SJCRH30 (cell line): ENCODE measurements at regions not wholly inside any gene's neighbourhood (a gene's known extent, or its start where the extent isn't known, plus 50 kb on each side); places are given as distances from the start of the nearest gene placed in this dataset.

Experiments
- DNase-seq, 2 experiments: peaks; one replicate each; pipeline ENCODE4 v3.0.0-alpha.2; 2015 to 2020
- H3K27ac ChIP-seq: fragments of 250-450 bp; sonication (Bioruptor Pico); 2 replicates; pipeline ENCODE4 v1.5.1; 2020; ENCODE audit warnings: mild to moderate bottlenecking, moderate library complexity
- H3K27me3 ChIP-seq: fragments of 250-450 bp; sonication (Bioruptor Pico); 2 replicates; pipeline ENCODE4 v1.5.1; 2020; ENCODE audit warnings: mild to moderate bottlenecking, moderate library complexity
- H3K36me3 ChIP-seq: fragments of 250-450 bp; sonication (Bioruptor Pico); 2 replicates; pipeline ENCODE4 v1.5.1; 2020; ENCODE audit warnings: mild to moderate bottlenecking, moderate library complexity
- H3K4me1 ChIP-seq: fragments of 250-450 bp; sonication (Bioruptor Pico); 2 replicates; pipeline ENCODE4 v1.5.1; 2020; ENCODE audit warnings: mild to moderate bottlenecking, moderate library complexity
- H3K4me3 ChIP-seq: fragments of 250-450 bp; sonication (Bioruptor Pico); 2 replicates; pipeline ENCODE4 v1.5.1; 2020; ENCODE audit warnings: mild to moderate bottlenecking, moderate library complexity
- H3K9me3 ChIP-seq: fragments of 250-450 bp; sonication (Bioruptor Pico); replicated peaks from 2 replicates; pipeline ENCODE4 v1.5.1; 2020; ENCODE audit warnings: mild to moderate bottlenecking, moderate library complexity

GRCh38 chr7:41885078-41885477 lies 182.2 kb upstream of the INHBA start:
- no peaks in the 10 kb centered on the region for H3K36me3 ChIP-seq
- H3K27ac ChIP-seq = no peak overlapping the region
- H3K27me3 ChIP-seq = peaks cover 19% of the 10 kb centered on the region
- DNase-seq = no peak
- H3K9me3 ChIP-seq = no peaks in the 10 kb centered on the region
- H3K4me3 ChIP-seq = no peak overlapping the region
- H3K4me1 ChIP-seq = no peaks in the 10 kb centered on the region

GRCh38 chr7:41882745-41883420 lies 180.0 kb upstream of the INHBA start:
- H3K4me3 ChIP-seq = no peak overlapping the region
- peaks cover 19% of the 10 kb centered on the region for H3K27me3 ChIP-seq
- no peak overlapping the region for H3K27ac ChIP-seq
- no peaks in the 10 kb centered on the region for H3K9me3 ChIP-seq
- DNase-seq = no peak
- no peaks in the 10 kb centered on the region for H3K4me1 ChIP-seq
- no peaks in the 10 kb centered on the region for H3K36me3 ChIP-seq

- DNase-seq = no peak
- no peaks in the 10 kb centered on the region for H3K9me3 ChIP-seq
- no peak overlapping the region for H3K4me3 ChIP-seq
- peaks cover 23% of the 10 kb centered on the region for H3K27me3 ChIP-seq
- H3K36me3 ChIP-seq = no peaks in the 10 kb centered on the region
- H3K4me1 ChIP-seq = no peaks in the 10 kb centered on the region
- H3K27ac ChIP-seq = no peak overlapping the region
These were observed 179.4 kb upstream of the INHBA start for GRCh38 chr7:41882256-41882655.

- H3K27ac ChIP-seq = no peak overlapping the region
- no peak for DNase-seq
- no peaks in the 10 kb centered on the region for H3K4me1 ChIP-seq
These were observed 178.6 kb upstream of the INHBA start for GRCh38 chr7:41881331-41882130.

GRCh38 chr7:41880107-41880506 lies 177.2 kb upstream of the INHBA start:
- Histone ChIP-seq H3K9me3 (no peaks in the 10 kb centered on the region), H3K4me3 (no peak overlapping the region), H3K27ac (no peak overlapping the region), H3K27me3 (peaks cover 23% of the 10 kb centered on the region; the same call in 1 of the 2 replicates), H3K4me1 (no peaks in the 10 kb centered on the region), H3K36me3 (no peaks in the 10 kb centered on the region)
- no peak for DNase-seq

More at GRCh38 chr7:41881331-41882130, 178.6 kb upstream of the INHBA start:
- no peaks in the 10 kb centered on the region for H3K9me3 ChIP-seq
- no peak overlapping the region for H3K4me3 ChIP-seq
- no peaks in the 10 kb centered on the region for H3K36me3 ChIP-seq
- peaks cover 23% of the 10 kb centered on the region for H3K27me3 ChIP-seq

GRCh38 chr7:41879403-41879802 lies 176.5 kb upstream of the INHBA start:
- H3K4me1 ChIP-seq = no peaks in the 10 kb centered on the region
- H3K9me3 ChIP-seq = no peaks in the 10 kb centered on the region
- H3K36me3 ChIP-seq = no peaks in the 10 kb centered on the region
- no peak overlapping the region for H3K27ac ChIP-seq
- H3K4me3 ChIP-seq = no peak overlapping the region
- peaks cover 23% of the 10 kb centered on the region; the same call in 1 of the 2 replicates for H3K27me3 ChIP-seq
- DNase-seq = no peak

- no peaks in the 10 kb centered on the region for H3K9me3 ChIP-seq
- no peak for DNase-seq
- no peaks in the 10 kb centered on the region for H3K4me1 ChIP-seq
- no peak overlapping the region for H3K27ac ChIP-seq
- H3K4me3 ChIP-seq = no peak overlapping the region
- H3K27me3 ChIP-seq = peaks cover 18% of the 10 kb centered on the region; the same call in 1 of the 2 replicates
- H3K36me3 ChIP-seq = no peaks in the 10 kb centered on the region
These were observed 175.7 kb upstream of the INHBA start for GRCh38 chr7:41878309-41879295.

GRCh38 chr7:41877118-41877517 lies 174.2 kb upstream of the INHBA start:
- Histone ChIP-seq H3K36me3 (no peaks in the 10 kb centered on the region), H3K9me3 (no peaks in the 10 kb centered on the region), H3K27me3 (peaks cover 10% of the 10 kb centered on the region; the same call in 1 of the 2 replicates), H3K4me3 (no peak overlapping the region), H3K27ac (no peak overlapping the region), H3K4me1 (no peaks in the 10 kb centered on the region)
- no peak for DNase-seq

GRCh38 chr7:41875513-41875912 lies 172.6 kb upstream of the INHBA start:
- no peak for DNase-seq
- Histone ChIP-seq H3K27ac (no peak overlapping the region), H3K36me3 (no peaks in the 10 kb centered on the region), H3K9me3 (no peaks in the 10 kb centered on the region), H3K4me3 (no peak overlapping the region), H3K4me1 (no peaks in the 10 kb centered on the region), H3K27me3 (peaks cover 10% of the 10 kb centered on the region; the same call in 1 of the 2 replicates)

- Histone ChIP-seq H3K9me3 (no peaks in the 10 kb centered on the region), H3K27me3 (peaks cover 4% of the 10 kb centered on the region; the same call in 1 of the 2 replicates), H3K4me1 (no peaks in the 10 kb centered on the region), H3K4me3 (no peak overlapping the region), H3K36me3 (no peaks in the 10 kb centered on the region), H3K27ac (no peak overlapping the region)
- DNase-seq = no peak
These were observed 171.4 kb upstream of the INHBA start for GRCh38 chr7:41874201-41874785.

- Histone ChIP-seq H3K9me3 (no peaks in the 10 kb centered on the region), H3K4me1 (no peaks in the 10 kb centered on the region), H3K27me3 (peaks cover 4% of the 10 kb centered on the region; the same call in 1 of the 2 replicates), H3K27ac (no peak overlapping the region), H3K4me3 (no peak overlapping the region), H3K36me3 (no peaks in the 10 kb centered on the region)
- no peak for DNase-seq
These were observed 170.9 kb upstream of the INHBA start for GRCh38 chr7:41873741-41874140.

GRCh38 chr7:41872966-41873365 lies 170.1 kb upstream of the INHBA start:
- H3K4me1 ChIP-seq = no peaks in the 10 kb centered on the region
- H3K27me3 ChIP-seq = peaks cover 4% of the 10 kb centered on the region; the same call in 1 of the 2 replicates
- H3K9me3 ChIP-seq = no peaks in the 10 kb centered on the region
- DNase-seq = no peak
- H3K4me3 ChIP-seq = no peak overlapping the region
- no peak overlapping the region for H3K27ac ChIP-seq
- no peaks in the 10 kb centered on the region for H3K36me3 ChIP-seq

GRCh38 chr7:41870461-41871138 lies 167.7 kb upstream of the INHBA start:
- Histone ChIP-seq H3K36me3 (no peaks in the 10 kb centered on the region), H3K27ac (no peak overlapping the region), H3K9me3 (no peaks in the 10 kb centered on the region), H3K4me3 (no peak overlapping the region), H3K4me1 (no peaks in the 10 kb centered on the region), H3K27me3 (no peaks in the 10 kb centered on the region)
- DNase-seq = no peak

GRCh38 chr7:41869997-41870396 lies 167.1 kb upstream of the INHBA start:
- Histone ChIP-seq H3K27me3 (no peaks in the 10 kb centered on the region), H3K27ac (no peak overlapping the region)

More at GRCh38 chr7:41869997-41870396, 167.1 kb upstream of the INHBA start:
- no peaks in the 10 kb centered on the region for H3K4me1 ChIP-seq
- no peak overlapping the region for H3K4me3 ChIP-seq
- no peak for DNase-seq
- H3K9me3 ChIP-seq = no peaks in the 10 kb centered on the region
- H3K36me3 ChIP-seq = no peaks in the 10 kb centered on the region
